H9 (cell line): ENCODE measurements at regions not wholly inside any gene's neighbourhood (a gene's known extent, or its start where the extent isn't known, plus 50 kb on each side); places are given as distances from the start of the nearest gene placed in this dataset.

Experiments
- DNase-seq: peaks from one replicate; pipeline ENCODE4 v3.0.0-alpha.2; 2017
- H2AFZ ChIP-seq: one replicate; pipeline ENCODE4 v1.6.1; 2013; ENCODE audit warnings: mild to moderate bottlenecking, low read length, control low read depth, moderate library complexity
- H2AK5ac ChIP-seq: 2 replicates; pipeline ENCODE4 v1.6.1; 2013; ENCODE audit warnings: low read length, control low read depth, mixed read lengths; ENCODE audit not compliant: insufficient read length
- H2BK120ac ChIP-seq: one replicate; pipeline ENCODE4 v1.6.1; 2013; ENCODE audit warnings: low read depth, mild to moderate bottlenecking, low read length, control low read depth, inconsistent platforms; ENCODE audit not compliant: poor library complexity, severe bottlenecking
- H2BK12ac ChIP-seq: 2 replicates; pipeline ENCODE4 v1.6.1; 2013; ENCODE audit warnings: low read length, control low read depth, mixed read lengths, low read depth; ENCODE audit not compliant: insufficient read length
- H2BK15ac ChIP-seq: 2 replicates; pipeline ENCODE4 v1.6.1; 2013; ENCODE audit warnings: low read depth, low read length, control low read depth
- H2BK20ac ChIP-seq: one replicate; pipeline ENCODE4 v1.6.1; 2013; ENCODE audit warnings: low read depth, mild to moderate bottlenecking, low read length, control low read depth, inconsistent platforms; ENCODE audit not compliant: poor library complexity, severe bottlenecking
- H2BK5ac ChIP-seq: 2 replicates; pipeline ENCODE4 v1.6.1; 2013; ENCODE audit warnings: low read length, control low read depth, mixed read lengths; ENCODE audit not compliant: insufficient read length
- H3K14ac ChIP-seq: 2 replicates; pipeline ENCODE4 v1.6.1; 2013; ENCODE audit warnings: low read length, control low read depth; ENCODE audit not compliant: insufficient read depth
- H3K18ac ChIP-seq: 2 replicates; pipeline ENCODE4 v1.6.1; 2013; ENCODE audit warnings: low read depth, mild to moderate bottlenecking, mixed read lengths, low read length, control low read depth; ENCODE audit not compliant: insufficient read length
- H3K23ac ChIP-seq: 2 replicates; pipeline ENCODE4 v1.6.1; 2013; ENCODE audit warnings: low read length, control low read depth, mixed read lengths, low read depth; ENCODE audit not compliant: insufficient read length
- H3K23me2 ChIP-seq: 2 replicates; pipeline ENCODE4 v1.6.1; 2013; ENCODE audit warnings: low read depth, mild to moderate bottlenecking, mixed read lengths, low read length, control low read depth; ENCODE audit not compliant: insufficient read length, poor library complexity, severe bottlenecking
- H3K27ac ChIP-seq: 2 replicates; pipeline ENCODE4 v1.5.1; 2013; ENCODE audit warnings: low read length, control low read depth, mixed read lengths, low read depth; ENCODE audit not compliant: insufficient read length
- H3K27me3 ChIP-seq: 2 replicates; pipeline ENCODE4 v1.6.1; 2013; ENCODE audit warnings: low read length, control low read depth, inconsistent platforms; ENCODE audit not compliant: insufficient read depth
- H3K4ac ChIP-seq: 2 replicates; pipeline ENCODE4 v1.6.1; 2013; ENCODE audit warnings: low read depth, mild to moderate bottlenecking, control low read depth, inconsistent platforms, low read length, moderate library complexity
- H3K4me1 ChIP-seq: 2 replicates; pipeline ENCODE4 v1.6.1; 2013; ENCODE audit warnings: low read length, control low read depth, inconsistent platforms; ENCODE audit not compliant: insufficient read depth
- H3K4me2 ChIP-seq: 2 replicates; pipeline ENCODE4 v1.6.1; 2013; ENCODE audit warnings: low read length, control low read depth, mixed read lengths; ENCODE audit not compliant: insufficient read length, insufficient read depth
- H3K56ac ChIP-seq: 2 replicates; pipeline ENCODE4 v1.6.1; 2013; ENCODE audit warnings: low read depth, mild to moderate bottlenecking, mixed read lengths, low read length, control low read depth; ENCODE audit not compliant: insufficient read length
- H3K79me1 ChIP-seq: 2 replicates; pipeline ENCODE4 v1.6.1; 2013; ENCODE audit warnings: low read depth, mild to moderate bottlenecking, moderate library complexity, low read length, control low read depth, inconsistent platforms; ENCODE audit not compliant: insufficient read depth, poor library complexity, severe bottlenecking
- H3K79me2 ChIP-seq: 2 replicates; pipeline ENCODE4 v1.6.1; 2013; ENCODE audit warnings: low read length, control low read depth, inconsistent platforms; ENCODE audit not compliant: insufficient read depth
- H3K9ac ChIP-seq: 2 replicates; pipeline ENCODE4 v1.6.1; 2013; ENCODE audit warnings: low read length, control low read depth, mixed read lengths; ENCODE audit not compliant: insufficient read length; ENCODE audit errors: extremely low read depth
- H3K9me3 ChIP-seq: one replicate; pipeline ENCODE4 v1.6.1; 2013; ENCODE audit warnings: low read depth, low read length, inconsistent platforms; ENCODE audit not compliant: control insufficient read depth
- H3T11ph ChIP-seq: one replicate; pipeline ENCODE4 v1.6.1; 2013; ENCODE audit warnings: mild to moderate bottlenecking, low read length, control low read depth, inconsistent platforms
- H4K20me1 ChIP-seq: one replicate; pipeline ENCODE4 v1.6.1; 2013; ENCODE audit not compliant: control insufficient read depth, insufficient read length, insufficient read depth
- H4K5ac ChIP-seq: 2 replicates; pipeline ENCODE4 v1.6.1; 2013; ENCODE audit warnings: low read depth, mild to moderate bottlenecking, mixed read lengths, low read length, control low read depth; ENCODE audit not compliant: insufficient read length
- H4K8ac ChIP-seq: replicated peaks from 2 replicates; pipeline ENCODE4 v1.6.1; 2013; ENCODE audit warnings: low read length, control low read depth, mixed read lengths, low read depth; ENCODE audit not compliant: insufficient read length
- H4K91ac ChIP-seq: 2 replicates; pipeline ENCODE4 v1.6.1; 2013; ENCODE audit warnings: low read depth, mild to moderate bottlenecking, moderate library complexity, mixed read lengths, low read length, control low read depth; ENCODE audit not compliant: insufficient read length
- H3K27ac Mint-ChIP-seq, 3 experiments: 2 replicates in 2 of 3; 3 replicates in 1 of 3; pipeline ENCODE4 v1.8.0; 2020 to 2021; ENCODE audit warnings: mixed read lengths in 3 of 3, mild to moderate bottlenecking in 1 of 3, moderate library complexity in 1 of 3
- H3K27me3 Mint-ChIP-seq: 2 replicates; pipeline ENCODE4 v1.8.0; 2021; ENCODE audit warnings: low read depth, mild to moderate bottlenecking, moderate library complexity, mixed read lengths
- H3K36me3 Mint-ChIP-seq, 3 experiments: 2 replicates in 2 of 3; 3 replicates in 1 of 3; pipeline ENCODE4 v1.8.0; 2020 to 2021; ENCODE audit warnings: low read depth in 3 of 3, mixed read lengths in 3 of 3; ENCODE audit not compliant: insufficient read depth in 1 of 3
- H3K4me1 Mint-ChIP-seq, 2 experiments: 2 replicates each; pipeline ENCODE4 v1.8.0; 2020; ENCODE audit warnings: mixed read lengths in 2 of 2
- H3K4me3 Mint-ChIP-seq, 2 experiments: 2 replicates in 1 of 2; 3 replicates in 1 of 2; pipeline ENCODE4 v1.8.0; 2020 to 2021; ENCODE audit warnings: mild to moderate bottlenecking in 2 of 2, mixed read lengths in 2 of 2, moderate library complexity in 1 of 2
- H3K9me3 Mint-ChIP-seq, 2 experiments: 2 replicates in 1 of 2; 3 replicates in 1 of 2; pipeline ENCODE4 v1.8.0; 2020; ENCODE audit warnings: mild to moderate bottlenecking in 2 of 2, mixed read lengths in 2 of 2, moderate library complexity in 1 of 2
- CTCF ChIP-seq: fragments of 200-600 bp; sonication (generic); conservative IDR thresholded peaks from 3 replicates; pipeline ENCODE4 v1.8.0; 2021; ENCODE audit warnings: antibody characterized with exemption, mild to moderate bottlenecking
- WGBS: extraction: QIAGEN DNeasy Blood & Tissue Kit; methylation state at CpG from one replicate; pipeline ENCODE4 v1.1.7; 2013; ENCODE audit warnings: missing lambda C conversion rate, low lambda C conversion rate, mixed read lengths; ENCODE audit not compliant: insufficient read length; ENCODE audit errors: extremely low coverage; 5-methylcytosine and 5-hydroxymethylcytosine counted together

GRCh38 chr11:29712616-29713015 lies 304.2 kb downstream of the KCNA4 start:
- Histone ChIP-seq H2AK5ac (no peak overlapping the region), H3K4me2 (no peak overlapping the region), H3K79me2 (no peaks in the 10 kb centered on the region), H3K9me3 (no peaks in the 10 kb centered on the region), H3K27ac (no peak overlapping the region), H3K4me1 (no peaks in the 10 kb centered on the region), H2BK20ac (no peak overlapping the region), H2BK12ac (no peak overlapping the region), H4K8ac (no peak overlapping the region), H3K56ac (no peak overlapping the region), H3K23ac (no peak overlapping the region), H3K23me2 (no peaks in the 10 kb centered on the region), H2BK5ac (no peak overlapping the region), H3K14ac (no peak overlapping the region), H3K79me1 (no peaks in the 10 kb centered on the region), H3K27me3 (no peaks in the 10 kb centered on the region), H4K91ac (no peak overlapping the region), H4K5ac (no peak overlapping the region), H2AFZ (no peak overlapping the region), H3K4ac (no peak overlapping the region), H4K20me1 (no peaks in the 10 kb centered on the region), H3T11ph (no peak overlapping the region), H3K9ac (no peak overlapping the region), H2BK120ac (no peak overlapping the region), H3K18ac (no peak overlapping the region), H2BK15ac (no peak overlapping the region)
- H3K36me3 Mint-ChIP-seq, result peaks cover 0 to 6% (median 0%) of the 10 kb centered on the region in 3 experiments; a peak in 2 of 7 replicates
- H3K9me3 Mint-ChIP-seq, result no peaks in the 10 kb centered on the region; a peak in 3 of 5 replicates
- peaks cover 16 to 17% of the 10 kb centered on the region in 2 experiments for H3K4me1 Mint-ChIP-seq
- TF ChIP-seq CTCF, result no peak
- DNase-seq, result no peak
- no peak overlapping the region for H3K27ac Mint-ChIP-seq
- no peak overlapping the region for H3K4me3 Mint-ChIP-seq
- no peaks in the 10 kb centered on the region for H3K27me3 Mint-ChIP-seq
- no CpG with 5 or more reads among the region's 12 CpGs for WGBS
